SKM-1 treated with dmso at 0.1 percent for 144 hours (cell line): ENCODE measurements at regions not wholly inside any gene's neighbourhood (a gene's known extent, or its start where the extent isn't known, plus 50 kb on each side); places are given as distances from the start of the nearest gene placed in this dataset.
A peak's percentile ranks its signal among the peaks of the same experiment; 100 is the strongest.

Experiments
- DNase-seq: peaks from one replicate; lab custom pipeline; 2025; ENCODE audit not compliant: unreplicated experiment; lab: John Stamatoyannopoulos, UW

GRCh38 chr3:64957408-64958198, 269.8 kb upstream of the ADAMTS9 start:
- no peak for DNase-seq

GRCh38 chr3:64956711-64957325, 269.0 kb upstream of the ADAMTS9 start:
- no peak for DNase-seq

DNA sequence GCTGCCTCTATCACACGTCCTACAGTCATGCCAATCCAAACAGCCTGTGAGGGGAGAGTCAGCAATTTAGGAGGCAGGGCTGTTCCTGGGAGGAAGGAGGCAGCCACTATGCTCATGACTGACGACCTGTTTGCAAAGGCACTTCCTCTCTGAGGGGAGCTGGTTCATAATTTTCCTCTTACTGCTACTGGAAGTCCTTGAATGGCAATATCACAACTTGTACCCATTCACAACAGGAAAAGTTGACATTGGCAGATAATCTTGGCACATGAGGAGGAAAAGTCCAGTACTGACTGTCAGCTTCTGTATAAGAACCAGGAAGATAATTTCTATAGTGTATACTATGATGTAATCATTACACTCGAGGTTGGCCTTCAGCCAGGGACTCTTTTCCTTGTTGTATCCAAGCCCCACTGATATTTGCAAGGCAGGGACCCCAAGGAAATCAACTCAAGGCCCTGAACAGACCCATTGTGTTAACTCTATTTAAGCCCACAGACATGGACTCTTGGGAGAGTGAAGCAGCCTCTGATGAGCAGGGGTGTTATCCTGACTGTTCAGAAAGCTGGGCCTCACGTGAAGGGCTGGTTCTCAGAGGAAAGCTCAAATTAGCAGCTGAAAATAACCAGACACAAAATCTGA, 267.3 kb upstream of the ADAMTS9 start:
- no peak for DNase-seq

DNA sequence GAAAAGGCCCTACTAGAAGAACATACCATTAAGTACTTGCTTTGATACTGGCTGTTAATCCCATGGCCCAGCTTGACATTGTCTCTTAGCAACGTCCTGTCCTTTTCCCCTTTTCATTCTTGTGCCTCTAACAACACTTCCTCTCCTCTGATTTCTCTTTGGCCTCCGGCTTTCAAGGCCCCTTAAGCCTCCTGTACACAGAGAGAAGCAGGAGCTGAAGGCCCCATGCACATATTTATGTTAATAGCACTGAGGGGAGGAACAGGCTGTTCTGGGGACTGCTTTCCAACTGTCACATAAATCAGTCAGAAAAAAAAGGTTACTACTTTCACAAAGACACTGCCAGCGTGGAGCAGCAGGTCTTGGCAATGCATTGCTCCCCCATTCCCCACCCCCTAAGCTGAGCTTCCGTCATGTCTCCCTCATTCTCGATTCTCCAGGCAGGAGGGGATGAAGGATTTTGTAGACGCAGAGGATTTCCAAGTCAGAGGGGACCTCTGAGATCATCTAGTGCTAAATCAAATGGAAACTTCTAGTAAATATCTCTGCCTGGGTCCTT, 257.4 kb upstream of the ADAMTS9 start:
- peak; percentile 7 for DNase-seq

DNA sequence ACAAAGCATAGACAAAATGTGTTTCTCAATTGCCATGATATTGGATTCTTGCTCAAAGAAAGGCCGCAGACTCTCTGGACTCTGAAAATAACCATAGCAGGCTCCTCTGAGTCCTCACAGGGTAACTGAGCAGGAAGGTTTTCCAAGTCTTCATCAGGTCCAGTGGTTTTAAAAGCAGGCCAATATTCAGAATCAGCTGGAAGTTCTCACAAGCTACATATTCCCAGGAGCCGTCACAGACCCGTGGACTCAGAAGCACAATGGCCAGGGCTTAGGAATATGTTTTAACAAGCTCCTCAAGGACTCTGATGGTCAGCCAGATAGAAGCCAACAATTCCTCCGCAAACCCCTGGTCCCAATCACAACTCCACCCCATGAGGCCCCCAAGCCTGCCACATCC, 256.1 kb upstream of the ADAMTS9 start:
- no peak for DNase-seq

DNA sequence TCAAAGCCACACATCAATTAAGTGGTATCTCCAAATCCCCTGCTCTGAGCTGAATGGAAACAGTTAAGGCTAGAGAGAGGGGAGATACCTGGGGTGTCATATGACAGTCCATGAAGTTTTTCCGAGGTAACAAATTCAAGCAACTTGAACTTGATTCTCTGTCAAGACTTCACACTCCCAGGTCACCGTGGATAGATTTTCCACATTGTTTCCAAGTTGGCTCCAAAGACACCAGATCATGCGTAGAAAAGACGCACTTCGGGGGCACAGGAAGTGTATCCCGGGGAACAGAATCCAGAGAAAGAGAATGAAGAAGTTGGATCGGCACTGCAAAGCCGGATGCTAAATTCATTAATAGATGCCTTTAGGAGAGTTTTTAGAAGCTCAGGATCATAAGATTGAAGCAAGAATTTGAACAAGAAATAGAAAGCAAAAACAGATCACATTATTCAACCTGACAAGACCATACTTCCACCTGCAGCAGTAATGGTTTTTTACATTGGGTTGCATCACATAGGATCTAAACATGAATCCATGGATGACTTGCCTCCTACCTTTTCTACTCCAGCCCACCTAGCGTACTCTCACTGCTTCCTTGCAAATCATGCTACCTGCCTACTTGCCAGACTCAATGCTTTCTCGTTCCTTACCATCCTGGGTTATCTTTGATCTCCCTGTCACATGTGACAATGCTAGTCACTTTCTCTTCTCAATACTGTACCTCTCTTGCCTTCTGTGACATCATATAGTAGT, 253.0 kb upstream of the ADAMTS9 start:
- DNase-seq: no peak

- DNase-seq: no peak
These were observed 252.1 kb upstream of the ADAMTS9 start for GRCh38 chr3:64939747-64940450.

- no peak for DNase-seq
These were observed 251.5 kb upstream of the ADAMTS9 start for GRCh38 chr3:64939309-64939708.

DNA sequence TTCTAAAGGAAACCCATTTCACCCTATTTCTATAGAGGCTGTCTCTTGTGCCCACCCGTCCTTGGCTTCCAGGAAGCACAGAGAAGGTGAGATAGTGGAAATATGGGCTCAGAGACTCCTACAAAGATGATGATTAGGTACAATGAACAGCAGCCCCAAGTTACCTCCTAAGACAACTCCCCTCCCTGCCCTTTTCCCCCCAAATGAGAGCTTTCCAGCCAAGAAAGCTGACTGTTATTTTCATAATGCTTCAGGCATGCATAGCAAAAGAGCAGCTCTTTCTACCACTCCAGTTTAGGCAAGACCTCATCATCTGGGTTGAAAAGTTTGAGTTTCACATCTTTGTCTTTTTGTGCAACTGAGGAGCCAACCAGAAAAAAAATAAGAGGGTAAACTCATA, 248.8 kb upstream of the ADAMTS9 start:
- DNase-seq: no peak

- no peak for DNase-seq
These were observed 248.2 kb upstream of the ADAMTS9 start for GRCh38 chr3:64935971-64936370.

DNA sequence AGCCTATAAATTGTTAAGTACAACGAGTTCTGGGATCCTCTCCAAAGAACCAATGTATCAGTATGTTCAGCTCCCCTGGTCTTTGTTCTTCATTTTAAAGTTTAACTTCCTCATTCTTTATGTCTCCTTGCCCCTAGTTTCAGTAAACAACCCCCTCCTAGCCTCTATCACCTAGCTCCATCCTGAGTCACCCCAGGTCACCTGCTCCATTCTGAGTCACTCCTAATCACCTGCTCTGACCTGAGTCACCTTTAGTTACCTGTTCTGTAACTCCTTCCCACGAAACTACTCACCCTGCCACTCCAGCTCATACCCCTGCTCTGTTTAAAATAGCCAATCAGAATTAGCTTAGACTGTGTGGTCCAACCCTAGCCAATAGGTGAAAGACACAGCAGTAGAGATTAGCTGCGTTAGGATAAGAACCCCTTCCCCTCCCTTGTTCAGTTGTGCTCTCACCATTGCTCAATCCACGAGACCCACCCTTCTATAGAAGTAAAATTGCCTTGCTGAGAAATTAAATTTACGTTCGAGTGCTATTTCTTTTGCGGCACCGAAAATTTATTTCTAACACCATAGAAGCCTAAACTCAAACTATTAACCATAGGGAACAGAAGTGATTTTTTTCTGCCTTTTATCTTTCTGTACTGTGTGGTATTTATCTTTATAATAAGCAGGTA, 245.0 kb upstream of the ADAMTS9 start:
- no peak for DNase-seq

DNA sequence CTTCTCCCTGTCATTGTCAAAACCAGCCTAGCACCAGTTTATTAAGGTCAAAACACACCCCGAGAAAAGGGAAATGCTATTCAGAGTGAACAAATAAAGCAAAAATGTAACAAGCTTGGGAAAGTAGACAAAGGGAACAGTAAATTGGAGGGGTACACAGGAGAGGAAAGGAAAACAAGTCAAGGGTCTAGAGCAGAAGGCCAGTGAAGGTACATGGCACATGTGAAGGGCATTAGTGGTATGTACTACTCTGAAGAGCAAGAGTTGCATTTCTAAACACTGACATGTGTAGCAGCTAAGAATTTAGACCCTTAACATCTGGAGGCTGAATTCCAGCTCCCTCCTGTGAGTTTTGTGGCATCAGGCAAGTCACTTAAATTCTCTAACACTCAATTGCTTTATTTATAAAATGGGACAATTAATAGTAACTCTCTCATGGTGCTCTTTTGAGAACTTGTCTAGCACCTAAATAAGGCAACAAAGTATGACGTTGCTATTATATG, 244.3 kb upstream of the ADAMTS9 start:
- no peak for DNase-seq

- DNase-seq: no peak
These were observed 243.1 kb upstream of the ADAMTS9 start for GRCh38 chr3:64930891-64931290.

DNA sequence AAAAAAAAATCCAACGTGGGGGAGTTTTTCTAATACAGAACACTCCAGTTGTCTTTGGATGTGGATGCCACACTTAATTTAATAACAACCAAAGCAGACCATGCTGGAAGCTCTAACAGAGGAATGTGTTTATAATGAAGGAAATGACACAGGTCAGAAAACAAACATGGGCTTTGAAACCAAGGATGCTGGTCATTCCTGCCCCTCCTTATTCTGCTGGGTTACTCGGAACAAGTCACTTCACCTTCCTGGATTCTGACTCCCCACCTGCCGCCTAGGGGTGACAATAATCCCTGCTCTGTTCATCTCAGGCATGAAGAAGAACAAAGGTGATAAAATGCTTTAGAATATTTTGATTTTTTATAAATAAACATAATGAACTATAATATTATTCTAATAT, 240.9 kb upstream of the ADAMTS9 start:
- DNase-seq: no peak

GRCh38 chr3:64927689-64928088, 239.9 kb upstream of the ADAMTS9 start:
- DNase-seq: no peak

DNA sequence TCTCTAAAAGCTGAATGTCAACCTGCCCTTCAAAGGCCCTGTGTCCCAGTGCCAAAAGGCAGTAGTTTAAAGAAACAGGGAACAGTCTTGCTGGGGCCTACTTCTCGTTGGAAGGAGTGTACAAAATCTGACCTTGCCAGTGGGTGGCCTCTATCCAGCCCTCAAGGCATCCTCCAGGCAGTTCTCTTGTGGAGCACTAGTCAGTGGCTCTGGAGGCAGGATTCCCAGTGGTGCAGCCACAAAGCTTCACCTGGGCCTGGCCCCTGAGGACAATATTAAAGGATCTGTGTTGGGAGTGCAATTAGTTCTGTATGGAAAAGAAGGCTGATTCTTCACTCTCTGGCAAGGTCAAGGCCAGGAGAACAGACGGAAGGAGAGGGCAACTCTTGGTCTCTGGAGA, 237.8 kb upstream of the ADAMTS9 start:
- no peak for DNase-seq

- no peak for DNase-seq
These were observed 237.2 kb upstream of the ADAMTS9 start for GRCh38 chr3:64924961-64925360.

GRCh38 chr3:64922213-64922612, 234.4 kb upstream of the ADAMTS9 start:
- no peak for DNase-seq

DNA sequence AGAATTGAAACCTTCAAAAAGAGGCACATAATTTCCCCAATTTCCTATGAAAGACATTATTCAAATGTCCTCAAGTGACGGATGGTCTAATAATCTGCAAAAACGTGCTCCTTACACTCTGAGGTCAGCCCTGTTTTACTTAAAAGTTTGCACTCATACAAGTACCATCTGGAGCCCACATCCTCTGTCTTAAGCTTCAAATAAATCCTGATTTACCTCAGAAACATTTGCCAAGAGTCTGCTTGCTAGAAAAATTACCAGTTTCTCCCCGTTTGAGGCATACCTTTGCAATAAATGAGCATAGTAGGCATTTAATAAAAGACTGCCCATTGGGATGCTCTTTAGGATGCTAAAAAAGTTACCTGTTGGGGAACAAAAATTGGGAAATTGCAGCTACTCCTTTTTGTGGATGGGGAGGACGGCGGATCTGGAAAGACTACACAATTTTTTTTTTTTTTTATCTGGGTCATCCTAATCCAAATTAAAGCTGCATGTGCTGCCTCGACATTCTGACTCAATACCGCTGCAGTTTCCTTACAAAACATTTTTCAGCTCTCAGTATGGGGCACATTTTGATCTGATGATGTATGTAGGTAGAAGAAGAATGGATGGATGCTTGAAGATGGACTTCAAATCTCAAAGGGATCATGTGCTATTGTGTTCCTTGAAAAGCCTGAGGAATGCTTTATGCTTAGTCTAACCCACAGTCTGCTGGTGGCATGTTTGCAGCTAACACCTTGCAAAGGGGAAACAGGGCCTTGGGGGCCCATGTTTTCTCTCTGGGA, 233.7 kb upstream of the ADAMTS9 start:
- DNase-seq: no peak
